ENCODE measurements at regions not wholly inside any gene's neighbourhood (a gene's known extent, or its start where the extent isn't known, plus 50 kb on each side); places are given as distances from the start of the nearest gene placed in this dataset.
A peak's percentile ranks its signal among the peaks of the same experiment; 100 is the strongest.
"Not testable (repeated sequence)": the region's sequence is repeated elsewhere in the genome, so short reads cannot be mapped to it uniquely, and the experiment has no call there.

DNA sequence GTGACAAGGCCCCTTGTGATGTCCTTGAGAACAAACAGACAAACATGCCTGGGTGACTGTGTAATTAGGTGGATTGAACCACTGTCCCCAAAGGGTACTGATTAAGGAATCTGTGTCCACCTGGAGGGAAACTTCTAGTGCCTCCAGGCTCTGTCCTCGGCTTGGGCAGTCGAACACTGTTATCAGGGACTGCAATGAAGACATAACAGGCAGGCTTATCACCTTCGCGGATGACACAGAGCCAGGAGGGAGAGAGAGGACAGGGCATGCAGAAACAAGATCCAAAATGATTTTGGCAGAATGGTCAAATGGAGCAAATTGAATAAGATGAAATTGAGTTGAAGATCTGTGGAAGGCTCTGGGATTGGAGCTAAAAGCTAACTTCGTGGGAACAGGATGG is 60.9 kb upstream of the ZFAND3 start:
- H3K27me3 ChIP-seq (replicated peaks in 2 of 5; ENCODE audit: control insufficient read depth in 4 of 5, insufficient read depth in 5 of 5, low read length in 4 of 5), result peaks cover 0 to 6% (median 0%) of the 10 kb centered on the region in 5 experiments
- no peaks in the 10 kb centered on the region for H3K4me1 ChIP-seq (ENCODE audit: control extremely low read depth in 1 of 4, control insufficient read depth in 4 of 4, insufficient read depth in 4 of 4, low read length in 3 of 4)
- CTCF ChIA-PET, result no interaction called here
- no peaks in the 10 kb centered on the region for H3K9me3 ChIP-seq (ENCODE audit: control extremely low read depth in 1 of 5, control insufficient read depth in 4 of 5, insufficient read depth in 2 of 5, low read depth in 1 of 5, low read length in 4 of 5)
- 80% methylated on average over 5 of the region's 5 CpGs for WGBS (ENCODE audit: insufficient coverage)
- no peak for DNase-seq
- H3K36me3 ChIP-seq (ENCODE audit: control insufficient read depth in 4 of 4, insufficient read depth in 4 of 4, low read length in 3 of 4), result no peaks in the 10 kb centered on the region
- no peak overlapping the region for H3K4me3 ChIP-seq (ENCODE audit: control insufficient read depth in 1 of 7, extremely low read depth in 1 of 7, insufficient read depth in 4 of 7, low read depth in 2 of 7, low read length in 6 of 7)
- POLR2A ChIA-PET, result no interaction called here
- no peak overlapping the region for H3K27ac ChIP-seq (ENCODE audit: insufficient read depth in 1 of 2, low read depth in 1 of 2, low read length in 2 of 2, poor library complexity in 1 of 2, severe bottlenecking in 2 of 2)

DNA sequence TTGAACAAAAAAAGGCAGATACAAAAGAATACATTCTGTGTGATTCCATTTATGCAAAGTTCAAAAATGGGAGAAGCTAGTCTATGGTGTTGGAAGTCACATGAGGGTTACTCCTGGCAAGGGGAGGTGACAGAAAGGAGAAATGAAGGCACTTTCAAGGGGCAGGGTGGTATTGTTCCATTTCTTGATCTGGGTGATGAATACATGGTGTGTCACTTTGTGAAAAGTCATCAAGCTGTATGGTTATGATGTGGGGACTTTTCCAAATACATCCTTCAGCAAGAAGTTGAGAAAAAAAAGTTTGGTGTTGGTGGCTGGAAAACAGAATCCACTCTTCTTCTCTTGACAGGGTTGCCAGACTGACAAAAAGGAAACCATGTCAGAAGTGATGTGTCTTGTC is 60.6 kb upstream of the MDGA1 start:
- no peak overlapping the region for H3K4me3 ChIP-seq (ENCODE audit: control insufficient read depth in 1 of 7, extremely low read depth in 1 of 7, insufficient read depth in 4 of 7, low read depth in 2 of 7, low read length in 6 of 7)
- ChIA-PET POLR2A (no interaction called here), CTCF (no interaction called here)
- no peaks in the 10 kb centered on the region for H3K4me1 ChIP-seq (ENCODE audit: control extremely low read depth in 1 of 4, control insufficient read depth in 4 of 4, insufficient read depth in 4 of 4, low read length in 3 of 4)
- H3K36me3 ChIP-seq (ENCODE audit: control insufficient read depth in 4 of 4, insufficient read depth in 4 of 4, low read length in 3 of 4), result no peaks in the 10 kb centered on the region
- no peak for DNase-seq
- H3K27me3 ChIP-seq (replicated peaks in 2 of 5; ENCODE audit: control insufficient read depth in 4 of 5, insufficient read depth in 5 of 5, low read length in 4 of 5), result peaks cover 0 to 4% (median 0%) of the 10 kb centered on the region in 5 experiments
- H3K27ac ChIP-seq (ENCODE audit: insufficient read depth in 1 of 2, low read depth in 1 of 2, low read length in 2 of 2, poor library complexity in 1 of 2, severe bottlenecking in 2 of 2), result no peak overlapping the region
- H3K9me3 ChIP-seq (ENCODE audit: control extremely low read depth in 1 of 5, control insufficient read depth in 4 of 5, insufficient read depth in 2 of 5, low read depth in 1 of 5, low read length in 4 of 5), result no peaks in the 10 kb centered on the region

DNA sequence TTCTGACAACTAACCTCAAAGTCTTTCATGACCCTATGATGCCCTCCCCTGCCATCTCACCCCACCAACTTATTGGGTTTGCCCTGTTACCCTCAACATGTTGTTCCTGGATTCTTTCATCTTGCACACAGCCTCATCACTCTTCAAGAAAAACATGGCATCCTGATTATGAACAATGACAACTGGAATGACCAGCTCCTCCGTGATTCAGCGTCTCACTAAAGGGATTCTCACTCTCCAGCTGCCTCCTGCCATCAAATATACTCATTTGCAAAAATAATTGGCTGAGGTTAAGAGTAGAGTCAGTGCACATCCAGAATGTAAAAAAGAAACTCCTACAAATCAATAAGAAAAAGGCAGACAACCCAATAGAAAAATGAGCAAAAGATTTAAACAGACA is 59.7 kb upstream of the MDGA1 start:
- no CpG with 5 or more reads among the region's 2 CpGs for WGBS (ENCODE audit: insufficient coverage)
- no peaks in the 10 kb centered on the region for H3K36me3 ChIP-seq (ENCODE audit: control insufficient read depth in 4 of 4, insufficient read depth in 4 of 4, low read length in 3 of 4)
- H3K4me3 ChIP-seq (ENCODE audit: control insufficient read depth in 1 of 7, extremely low read depth in 1 of 7, insufficient read depth in 4 of 7, low read depth in 2 of 7, low read length in 6 of 7), result no peak overlapping the region
- peaks cover 0 to 4% (median 0%) of the 10 kb centered on the region in 5 experiments for H3K27me3 ChIP-seq (replicated peaks in 2 of 5; ENCODE audit: control insufficient read depth in 4 of 5, insufficient read depth in 5 of 5, low read length in 4 of 5)
- ChIA-PET CTCF (interaction anchor here (0.6 to 1.5 kb wide), 2 partner anchors 10 to 52 kb away, joined by 3 to 4 read pairs; no protein-coding TSS in a partner anchor), POLR2A (no interaction called here)
- DNase-seq, result no peak
- no peak overlapping the region for H3K27ac ChIP-seq (ENCODE audit: insufficient read depth in 1 of 2, low read depth in 1 of 2, low read length in 2 of 2, poor library complexity in 1 of 2, severe bottlenecking in 2 of 2)
- no peaks in the 10 kb centered on the region for H3K9me3 ChIP-seq (ENCODE audit: control extremely low read depth in 1 of 5, control insufficient read depth in 4 of 5, insufficient read depth in 2 of 5, low read depth in 1 of 5, low read length in 4 of 5)
- H3K4me1 ChIP-seq (ENCODE audit: control extremely low read depth in 1 of 4, control insufficient read depth in 4 of 4, insufficient read depth in 4 of 4, low read length in 3 of 4), result no peaks in the 10 kb centered on the region

DNA sequence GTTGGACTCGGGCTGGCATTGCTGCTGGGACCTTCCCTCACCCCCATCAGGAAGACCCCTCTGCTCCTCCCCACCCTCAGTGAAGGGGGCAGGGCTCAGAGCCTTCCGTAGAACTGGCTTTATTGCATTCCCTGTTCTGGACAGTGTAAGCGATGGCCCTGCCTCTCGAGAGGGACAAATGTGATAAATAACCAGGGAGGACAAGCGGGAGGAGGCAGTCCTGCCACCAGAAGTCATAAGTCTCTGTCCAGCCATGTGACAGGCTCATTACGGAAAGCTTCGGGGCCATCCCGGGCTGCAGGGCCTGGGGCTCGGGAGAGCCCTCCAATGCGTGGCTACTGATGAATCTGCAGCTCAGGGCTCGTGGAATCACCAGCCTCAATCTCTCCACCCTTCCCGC is 58.5 kb upstream of the MDGA1 start:
- CTCF ChIA-PET, result interaction anchor here (1.5 kb wide), 1 partner anchor 11 kb away, joined by 4 read pairs; no protein-coding TSS in a partner anchor
- no peaks in the 10 kb centered on the region for H3K4me1 ChIP-seq (ENCODE audit: control extremely low read depth in 1 of 4, control insufficient read depth in 4 of 4, insufficient read depth in 4 of 4, low read length in 3 of 4)
- H3K4me3 ChIP-seq (ENCODE audit: control insufficient read depth in 1 of 7, extremely low read depth in 1 of 7, insufficient read depth in 4 of 7, low read depth in 2 of 7, low read length in 6 of 7), result no peak overlapping the region
- H3K9me3 ChIP-seq (ENCODE audit: control extremely low read depth in 1 of 5, control insufficient read depth in 4 of 5, insufficient read depth in 2 of 5, low read depth in 1 of 5, low read length in 4 of 5), result no peaks in the 10 kb centered on the region
- POLR2A ChIA-PET, result no interaction called here
- H3K27me3 ChIP-seq (replicated peaks in 2 of 5; ENCODE audit: control insufficient read depth in 4 of 5, insufficient read depth in 5 of 5, low read length in 4 of 5), result peaks cover 0 to 4% (median 0%) of the 10 kb centered on the region in 5 experiments
- no peak overlapping the region for H3K27ac ChIP-seq (ENCODE audit: insufficient read depth in 1 of 2, low read depth in 1 of 2, low read length in 2 of 2, poor library complexity in 1 of 2, severe bottlenecking in 2 of 2)
- DNase-seq, result no peak
- no peaks in the 10 kb centered on the region for H3K36me3 ChIP-seq (ENCODE audit: control insufficient read depth in 4 of 4, insufficient read depth in 4 of 4, low read length in 3 of 4)
- 90% methylated on average over 12 of the region's 12 CpGs for WGBS (ENCODE audit: insufficient coverage)

DNA sequence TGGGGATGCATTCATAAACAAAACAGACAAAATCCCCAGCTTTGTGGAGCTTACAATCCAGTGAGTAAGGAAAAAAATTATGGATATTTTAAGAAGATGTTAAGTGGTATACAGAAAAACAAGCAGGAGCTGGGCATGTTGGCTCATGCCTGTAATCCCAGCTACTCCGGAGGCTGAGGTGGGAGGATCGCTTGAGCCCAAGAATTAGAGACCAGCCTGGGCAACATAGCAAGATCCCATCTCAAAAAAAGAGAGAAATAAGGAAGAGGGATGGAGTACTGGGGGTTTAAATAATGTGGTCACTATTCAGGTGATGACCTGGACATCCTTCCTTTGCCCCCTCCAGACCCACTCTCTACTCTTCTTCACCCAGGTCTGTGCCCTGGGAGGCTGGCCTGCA is 55.0 kb upstream of the MDGA1 start:
- POLR2A ChIA-PET, result no interaction called here
- Histone ChIP-seq H3K27me3 (replicated peaks in 2 of 5; ENCODE audit: control insufficient read depth in 4 of 5, insufficient read depth in 5 of 5, low read length in 4 of 5) (peaks cover 0 to 4% (median 0%) of the 10 kb centered on the region in 5 experiments), H3K4me1 (ENCODE audit: control extremely low read depth in 1 of 4, control insufficient read depth in 4 of 4, insufficient read depth in 4 of 4, low read length in 3 of 4) (no peaks in the 10 kb centered on the region), H3K27ac (ENCODE audit: insufficient read depth in 1 of 2, low read depth in 1 of 2, low read length in 2 of 2, poor library complexity in 1 of 2, severe bottlenecking in 2 of 2) (no peak overlapping the region), H3K4me3 (ENCODE audit: control insufficient read depth in 1 of 7, extremely low read depth in 1 of 7, insufficient read depth in 4 of 7, low read depth in 2 of 7, low read length in 6 of 7) (no peak overlapping the region), H3K9me3 (ENCODE audit: control extremely low read depth in 1 of 5, control insufficient read depth in 4 of 5, insufficient read depth in 2 of 5, low read depth in 1 of 5, low read length in 4 of 5) (no peaks in the 10 kb centered on the region), H3K36me3 (ENCODE audit: control insufficient read depth in 4 of 4, insufficient read depth in 4 of 4, low read length in 3 of 4) (no peaks in the 10 kb centered on the region)
- no peak for DNase-seq
- CTCF ChIA-PET, result no interaction called here
- 80% methylated on average over 1 of the region's 2 CpGs for WGBS (ENCODE audit: insufficient coverage)

DNA sequence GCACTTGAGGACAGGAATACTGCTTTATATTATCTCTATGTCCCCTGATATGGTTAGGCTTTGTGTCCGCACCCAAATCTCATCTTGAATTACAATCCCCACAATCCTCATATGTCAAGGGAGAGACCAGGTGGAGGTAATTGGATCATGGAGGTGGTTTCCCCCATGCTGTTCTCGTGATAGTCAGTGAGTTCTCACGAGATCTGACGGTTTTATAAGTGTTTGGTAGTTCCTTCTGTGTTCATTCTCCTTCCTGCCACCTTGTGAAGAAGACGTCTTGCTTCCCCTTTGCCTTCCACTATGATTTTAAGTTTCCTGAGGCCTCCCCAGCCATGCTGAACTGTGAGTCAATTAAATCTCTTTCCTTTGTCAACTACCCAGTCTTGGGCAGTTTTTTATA is 51.7 kb upstream of the MDGA1 start:
- CTCF ChIA-PET; H3K4me3 ChIP-seq (ENCODE audit: control insufficient read depth in 1 of 7, extremely low read depth in 1 of 7, insufficient read depth in 4 of 7, low read depth in 2 of 7, low read length in 6 of 7): not testable (repeated sequence)

DNA sequence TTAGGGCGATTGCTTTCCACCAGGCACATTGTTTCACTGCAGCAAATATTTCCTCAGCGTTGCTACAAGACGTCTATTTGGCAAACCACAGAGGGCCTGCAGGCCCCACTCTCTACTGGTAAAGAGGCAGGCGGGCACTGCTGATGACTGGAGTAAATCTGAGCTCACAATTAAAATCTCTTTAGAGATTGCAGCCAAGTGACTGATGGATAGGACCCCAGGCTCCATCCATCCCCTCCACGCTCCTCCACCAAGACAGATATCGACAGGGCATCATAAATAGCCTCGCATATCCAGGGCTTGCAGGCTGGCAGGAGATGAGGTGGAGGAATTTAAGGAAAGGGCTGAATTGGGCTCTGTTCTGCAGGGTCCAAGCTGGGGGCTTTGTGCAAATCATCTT is 50.4 kb upstream of the MDGA1 start:
- ChIA-PET POLR2A (no interaction called here), CTCF (no interaction called here)
- Histone ChIP-seq H3K27ac (ENCODE audit: insufficient read depth in 1 of 2, low read depth in 1 of 2, low read length in 2 of 2, poor library complexity in 1 of 2, severe bottlenecking in 2 of 2) (no peak overlapping the region), H3K4me1 (ENCODE audit: control extremely low read depth in 1 of 4, control insufficient read depth in 4 of 4, insufficient read depth in 4 of 4, low read length in 3 of 4) (no peaks in the 10 kb centered on the region), H3K36me3 (ENCODE audit: control insufficient read depth in 4 of 4, insufficient read depth in 4 of 4, low read length in 3 of 4) (no peaks in the 10 kb centered on the region), H3K9me3 (ENCODE audit: control extremely low read depth in 1 of 5, control insufficient read depth in 4 of 5, insufficient read depth in 2 of 5, low read depth in 1 of 5, low read length in 4 of 5) (no peaks in the 10 kb centered on the region), H3K4me3 (ENCODE audit: control insufficient read depth in 1 of 7, extremely low read depth in 1 of 7, insufficient read depth in 4 of 7, low read depth in 2 of 7, low read length in 6 of 7) (no peak overlapping the region), H3K27me3 (replicated peaks in 2 of 5; ENCODE audit: control insufficient read depth in 4 of 5, insufficient read depth in 5 of 5, low read length in 4 of 5) (peaks cover 0 to 2% (median 0%) of the 10 kb centered on the region in 5 experiments)
- DNase-seq, result no peak
- WGBS (ENCODE audit: insufficient coverage), result 90% methylated on average over 7 of the region's 7 CpGs

More for the DNA sequence above, 51.7 kb upstream of the MDGA1 start:
- H3K27ac ChIP-seq (ENCODE audit: insufficient read depth in 1 of 2, low read depth in 1 of 2, low read length in 2 of 2, poor library complexity in 1 of 2, severe bottlenecking in 2 of 2); H3K36me3 ChIP-seq (ENCODE audit: control insufficient read depth in 4 of 4, insufficient read depth in 4 of 4, low read length in 3 of 4); H3K4me1 ChIP-seq (ENCODE audit: control extremely low read depth in 1 of 4, control insufficient read depth in 4 of 4, insufficient read depth in 4 of 4, low read length in 3 of 4); POLR2A ChIA-PET; H3K27me3 ChIP-seq (replicated peaks in 2 of 5; ENCODE audit: control insufficient read depth in 4 of 5, insufficient read depth in 5 of 5, low read length in 4 of 5); H3K9me3 ChIP-seq (ENCODE audit: control extremely low read depth in 1 of 5, control insufficient read depth in 4 of 5, insufficient read depth in 2 of 5, low read depth in 1 of 5, low read length in 4 of 5): not testable (repeated sequence)
- 38% methylated on average over 4 of the region's 5 CpGs for WGBS (ENCODE audit: insufficient coverage)
- peak in 2 of 3 donors; percentile 7 to 20 for DNase-seq

All from common myeloid progenitor, CD34-positive (primary cell).